GM18858 (cell line): ENCODE measurements at regions not wholly inside any gene's neighbourhood (a gene's known extent, or its start where the extent isn't known, plus 50 kb on each side); places are given as distances from the start of the nearest gene placed in this dataset.
"Not testable (repeated sequence)": the region's sequence is repeated elsewhere in the genome, so short reads cannot be mapped to it uniquely, and the experiment has no call there.

Experiments
- ATAC-seq: cut with Tn5 transposase; IDR thresholded peaks from one replicate; pipeline ENCODE4 v1.9.1; 2021; ENCODE audit not compliant: unreplicated experiment

DNA sequence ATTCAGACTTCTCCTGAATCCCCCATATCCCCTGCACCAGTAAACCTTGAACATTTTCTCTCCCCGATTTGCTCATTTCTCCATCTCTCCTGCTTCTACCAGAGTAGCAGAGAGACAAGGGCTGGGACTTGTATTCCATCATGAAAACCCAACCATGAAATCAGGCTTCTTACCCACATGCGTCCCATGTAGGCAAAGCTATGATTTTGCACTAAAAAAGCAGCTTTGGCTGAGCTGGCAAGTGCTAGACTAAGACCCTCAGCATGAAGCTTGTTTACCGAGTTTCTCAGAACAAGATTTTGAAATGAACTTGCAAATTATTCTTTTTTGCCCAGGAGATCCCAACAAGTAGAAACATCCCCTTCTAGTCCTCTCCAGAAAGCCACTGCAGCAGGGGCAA is 80.3 kb upstream of the RFLNA start:
- ATAC-seq = no peak

DNA sequence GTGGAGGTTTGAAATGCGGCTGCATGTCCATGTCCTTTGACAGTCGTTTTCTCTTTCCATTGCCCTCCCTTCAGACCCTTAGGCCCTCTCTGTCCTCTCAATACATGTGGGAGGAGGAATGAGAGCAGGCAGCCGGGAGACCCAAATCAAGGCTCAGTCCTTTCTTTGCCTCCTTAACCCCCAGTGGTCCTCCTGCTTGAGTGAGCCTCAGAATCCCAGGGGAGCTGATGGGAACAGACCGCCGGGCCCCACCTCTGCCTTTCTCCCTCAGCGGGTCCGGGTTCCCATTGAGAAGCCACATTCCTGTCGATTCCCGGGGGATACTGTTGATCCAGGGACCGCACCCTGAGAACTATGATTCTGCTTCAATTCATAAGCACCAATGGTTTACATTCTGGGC is 77.9 kb upstream of the RFLNA start:
- ATAC-seq = no peak

DNA sequence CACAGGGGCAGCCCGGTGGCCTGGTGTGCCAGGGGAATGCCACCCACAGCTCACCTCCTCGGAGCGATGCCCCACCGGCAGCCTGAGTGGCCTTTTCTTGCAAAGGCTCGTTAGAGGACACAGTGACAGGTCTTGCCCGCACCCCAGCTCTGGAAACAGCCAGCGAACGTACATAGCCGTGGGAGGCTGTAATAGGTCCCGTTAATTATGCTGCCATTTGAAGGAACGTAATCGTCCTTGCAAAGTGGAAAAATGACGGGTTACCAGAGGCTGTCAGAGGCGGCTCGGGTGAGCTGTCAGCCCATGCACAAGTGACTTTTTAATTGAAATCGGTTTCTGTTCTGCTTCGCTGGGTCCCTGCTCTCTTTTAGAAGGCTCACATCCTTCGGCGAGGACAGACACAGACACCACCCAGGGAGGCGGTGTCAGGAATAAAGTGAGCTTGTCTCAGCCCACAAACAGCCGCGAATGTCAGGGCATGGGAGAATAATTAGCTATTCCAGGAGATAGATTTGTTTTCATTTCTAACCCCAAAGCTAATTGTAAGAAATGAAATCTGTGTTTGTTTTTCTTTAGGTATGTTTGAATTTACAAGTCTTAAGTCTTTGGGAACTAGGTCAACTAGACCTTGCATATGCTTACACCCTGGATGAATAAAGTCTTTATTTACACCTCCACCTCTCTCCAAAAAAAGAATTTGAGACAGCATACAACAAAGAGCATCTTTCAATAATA is 77.2 kb upstream of the RFLNA start:
- no peak for ATAC-seq

DNA sequence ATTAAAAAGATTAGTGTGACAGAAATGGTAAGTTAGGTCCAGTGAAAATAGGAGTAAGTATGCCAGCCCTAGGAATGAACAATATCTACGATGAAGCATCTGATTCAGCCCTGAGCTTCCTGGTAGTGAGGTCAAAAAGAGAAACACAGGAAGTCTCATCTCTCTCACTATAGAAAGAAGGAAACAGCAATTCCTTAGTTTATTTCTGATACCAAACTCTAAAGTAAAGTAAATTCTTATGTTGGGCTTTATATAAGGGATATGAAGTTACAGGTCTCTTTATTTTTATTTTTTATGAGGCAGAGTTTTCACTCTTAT is 76.7 kb upstream of the RFLNA start:
- no peak for ATAC-seq

DNA sequence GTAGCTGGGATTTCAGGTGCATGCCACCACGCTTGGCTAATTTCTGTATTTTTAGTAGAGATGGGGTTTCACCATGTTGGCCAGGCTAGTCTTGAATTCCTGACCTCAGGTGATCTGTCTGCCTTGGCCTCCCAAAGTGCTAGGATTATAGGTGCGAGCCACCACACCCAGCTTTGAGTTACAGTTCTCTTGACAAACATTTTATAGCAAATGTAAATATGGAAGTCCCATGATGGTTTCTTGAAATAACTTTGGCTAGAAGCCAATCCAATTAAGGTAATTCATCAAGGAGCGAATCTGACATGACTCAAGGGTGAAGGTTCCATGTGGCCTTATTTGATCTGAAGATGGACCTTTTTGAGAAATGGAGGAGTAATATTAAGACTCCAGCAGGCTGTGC is 76.2 kb upstream of the RFLNA start:
- not testable (repeated sequence) for ATAC-seq

DNA sequence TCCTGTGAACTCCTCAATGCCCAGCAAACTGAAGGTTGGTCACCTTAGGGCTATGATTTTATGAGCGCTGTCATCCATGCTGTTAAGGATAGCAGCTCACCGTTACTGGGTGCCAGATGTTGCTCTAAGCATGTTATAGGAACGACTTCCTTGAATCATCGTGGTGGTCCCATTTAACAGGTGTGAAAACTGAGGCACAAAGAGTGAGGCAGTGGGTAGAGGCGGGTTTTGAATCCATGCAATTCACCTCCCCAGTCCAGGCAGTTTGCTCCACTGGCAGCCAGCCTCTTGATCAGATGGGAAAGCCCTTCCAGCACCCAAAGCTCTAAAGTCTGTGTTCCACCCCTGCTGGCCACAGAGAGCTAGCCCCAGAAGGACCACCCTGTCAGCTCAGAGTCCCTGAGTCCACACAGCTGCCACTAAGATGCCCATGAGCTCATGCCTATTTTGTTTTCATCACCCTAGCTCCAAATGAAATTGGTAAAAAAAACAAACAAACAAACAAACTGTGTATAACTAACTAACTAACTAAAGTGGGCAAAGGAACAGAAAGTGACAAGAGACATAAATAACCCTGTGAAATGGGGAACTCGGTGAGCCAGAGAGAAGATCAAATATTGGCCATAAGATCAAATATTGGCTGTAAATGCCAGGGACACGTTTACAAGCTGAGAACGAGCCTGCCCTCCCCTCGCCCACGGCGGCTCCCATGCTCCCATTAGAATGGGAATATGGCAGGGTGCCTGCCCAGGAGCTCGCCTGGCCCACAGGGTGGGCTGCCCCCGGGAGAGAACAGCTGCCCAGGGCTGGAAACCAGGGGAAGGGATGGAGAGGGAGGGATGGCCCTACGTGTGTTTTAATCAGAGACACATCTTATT is 72.3 kb upstream of the RFLNA start:
- no peak for ATAC-seq

DNA sequence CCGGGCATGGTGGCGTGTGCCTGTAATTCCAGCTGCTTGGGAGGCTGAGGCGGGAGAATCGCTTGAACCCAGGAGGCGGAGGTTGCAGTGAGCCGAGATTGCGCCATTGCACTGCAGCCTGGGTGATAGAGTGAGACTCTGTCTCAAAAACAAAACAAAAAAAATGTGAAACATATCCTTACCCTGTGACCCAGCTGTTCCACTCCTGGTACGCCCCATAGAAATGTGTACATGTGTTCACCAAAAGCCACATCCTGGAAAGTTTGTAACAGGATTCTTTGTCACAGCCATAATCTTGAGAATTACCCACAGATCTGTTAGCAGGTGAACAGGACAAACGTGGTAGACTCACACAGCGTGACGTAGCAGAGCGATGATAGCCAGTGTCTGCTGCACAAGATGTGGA is 71.2 kb upstream of the RFLNA start:
- ATAC-seq = not testable (repeated sequence)

DNA sequence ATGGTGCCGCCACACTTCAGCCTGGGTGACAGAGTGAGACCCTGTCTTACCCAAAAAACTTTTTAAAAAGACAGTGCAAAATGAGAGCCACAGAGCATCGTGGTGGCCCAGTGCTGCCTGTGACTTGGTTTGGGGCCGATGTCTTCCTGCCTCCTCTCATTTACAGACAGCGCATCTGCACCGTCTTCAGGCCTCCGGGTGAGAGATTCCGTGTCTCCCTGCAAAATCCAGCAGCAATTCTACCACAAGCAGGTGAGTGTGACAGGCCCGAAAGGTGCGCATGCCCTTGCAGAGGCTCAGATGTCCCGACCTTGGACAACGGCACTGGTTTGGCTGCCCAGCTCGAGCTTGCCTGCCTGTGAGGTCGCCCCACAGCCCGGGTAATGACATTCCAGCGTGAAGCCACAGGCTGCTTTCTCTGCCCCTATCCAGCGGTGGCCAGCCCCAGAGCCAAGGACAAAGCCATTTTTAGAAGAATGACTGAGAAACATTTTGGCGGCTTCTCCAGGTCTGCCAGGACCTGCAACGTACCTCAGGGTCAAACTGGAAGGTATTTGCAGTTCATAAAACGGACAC is 70.3 kb upstream of the RFLNA start:
- ATAC-seq = no peak

DNA sequence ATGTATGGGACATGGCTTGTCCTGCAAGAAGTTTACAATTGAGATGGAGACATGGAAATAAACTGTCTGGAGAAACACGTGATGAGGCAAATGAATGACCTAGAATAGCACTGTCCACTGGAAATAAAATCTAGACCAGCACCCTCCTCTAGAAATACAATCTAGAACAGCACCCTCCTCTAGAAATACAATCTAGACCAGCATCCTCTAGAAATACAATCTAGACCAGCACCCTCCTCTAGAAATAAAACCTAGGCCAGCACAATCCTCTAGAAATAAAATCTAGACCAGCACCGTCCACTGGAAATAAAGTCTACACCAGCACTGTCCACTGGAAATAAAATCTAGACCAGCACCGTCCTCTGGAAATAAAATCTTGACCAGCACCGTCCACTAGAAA is 69.2 kb upstream of the RFLNA start:
- no peak for ATAC-seq

DNA sequence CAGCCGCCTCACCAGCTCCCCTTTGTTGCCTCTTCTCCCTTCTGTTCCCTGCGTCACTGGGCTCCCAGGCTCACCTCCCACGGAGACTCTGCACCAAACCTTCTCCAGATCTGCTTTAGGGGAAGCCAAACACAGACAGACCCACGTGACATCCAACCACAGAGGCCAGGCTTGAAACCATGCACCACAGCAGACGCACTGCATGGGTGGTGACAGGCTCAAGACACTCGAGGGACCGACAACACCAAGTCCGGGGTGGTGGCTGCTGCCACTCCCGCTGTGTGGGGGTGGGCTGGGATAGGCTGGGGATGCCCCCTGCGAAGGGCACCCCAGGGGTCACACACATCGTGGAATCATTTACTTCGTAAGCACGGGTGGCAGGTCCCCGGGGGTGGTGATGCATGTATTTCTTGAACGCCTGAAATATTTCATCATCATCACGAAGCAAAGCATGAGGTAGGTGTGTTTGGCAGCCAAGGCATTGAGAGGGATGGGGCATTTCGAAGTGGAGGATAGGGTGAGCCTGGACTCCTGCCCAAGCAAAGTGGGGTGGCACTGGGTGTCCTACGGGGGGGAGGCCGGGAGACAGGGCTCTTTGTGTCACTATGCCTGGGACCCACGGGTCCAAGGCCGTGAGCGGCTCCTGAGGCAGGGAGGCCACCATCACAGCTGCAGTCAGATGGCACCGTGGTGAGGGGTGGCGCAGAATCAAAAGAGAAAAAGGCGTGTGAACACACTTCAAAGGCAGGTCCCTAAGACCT is 66.8 kb upstream of the RFLNA start:
- no peak for ATAC-seq

DNA sequence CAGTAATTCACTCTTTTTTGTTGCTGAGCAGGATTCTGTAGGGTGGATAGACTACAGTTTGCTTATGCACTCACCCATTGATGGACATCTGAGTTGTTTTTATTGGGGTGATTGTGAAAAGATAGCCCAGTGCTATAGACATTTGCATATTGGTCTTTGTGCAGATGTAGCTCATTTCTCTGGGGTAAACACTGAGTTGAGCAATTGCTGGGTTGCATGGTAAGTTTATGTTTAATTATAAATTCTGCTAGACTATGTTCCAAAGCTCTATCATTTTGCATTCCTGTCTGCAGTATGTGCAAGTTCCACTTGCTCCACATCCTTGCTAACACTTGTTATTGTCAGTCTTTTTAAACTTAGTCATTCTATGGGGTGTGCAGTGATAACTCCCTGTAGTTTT is 65.4 kb upstream of the RFLNA start:
- ATAC-seq = no peak

DNA sequence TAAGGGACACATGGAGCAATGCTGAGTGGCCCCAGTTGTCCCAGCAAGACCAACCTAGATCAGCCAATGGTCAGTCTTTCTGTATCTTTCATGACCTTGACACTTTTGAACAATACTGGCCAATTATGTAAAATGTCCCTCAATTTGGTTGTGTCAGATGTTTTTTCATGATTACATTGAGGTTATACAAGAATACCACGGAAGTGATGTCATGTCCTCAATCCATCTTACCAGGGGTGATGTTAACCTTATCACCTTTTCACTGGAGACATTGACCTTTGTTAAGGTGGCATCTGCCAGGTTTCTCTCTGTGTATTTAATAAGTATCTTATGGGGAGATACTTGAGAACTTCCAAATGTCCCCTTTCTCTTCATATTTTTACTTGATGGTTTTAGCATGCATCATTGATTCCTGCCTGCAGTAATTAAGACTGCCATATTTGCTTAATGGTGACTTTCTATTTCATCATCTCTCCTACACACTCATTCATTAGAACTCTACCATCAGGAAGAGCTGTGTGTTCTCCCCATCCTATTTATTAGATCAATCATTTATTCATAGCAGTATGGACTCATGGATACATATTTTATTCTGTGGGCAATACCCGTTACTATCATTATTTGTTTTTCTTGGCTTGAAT is 64.7 kb upstream of the RFLNA start:
- ATAC-seq = no peak

DNA sequence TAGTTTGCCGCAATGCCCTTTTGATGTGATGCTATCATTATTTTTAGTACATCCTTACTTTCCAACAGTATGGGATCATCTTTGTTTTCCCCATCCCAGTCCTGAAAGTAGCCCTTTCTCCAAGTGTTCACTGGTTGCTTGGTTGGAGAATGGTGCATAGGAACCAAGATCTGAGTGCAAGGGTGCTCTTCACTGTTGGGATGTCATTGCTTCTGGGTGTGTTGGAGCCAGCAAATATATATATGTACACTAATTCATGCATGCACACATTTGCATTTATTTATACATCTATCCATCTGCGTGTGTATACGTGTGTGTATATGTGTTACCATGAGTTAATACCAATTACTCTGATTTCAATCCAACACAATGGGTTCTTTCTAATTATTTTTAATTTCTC is 64.1 kb upstream of the RFLNA start:
- ATAC-seq = no peak

DNA sequence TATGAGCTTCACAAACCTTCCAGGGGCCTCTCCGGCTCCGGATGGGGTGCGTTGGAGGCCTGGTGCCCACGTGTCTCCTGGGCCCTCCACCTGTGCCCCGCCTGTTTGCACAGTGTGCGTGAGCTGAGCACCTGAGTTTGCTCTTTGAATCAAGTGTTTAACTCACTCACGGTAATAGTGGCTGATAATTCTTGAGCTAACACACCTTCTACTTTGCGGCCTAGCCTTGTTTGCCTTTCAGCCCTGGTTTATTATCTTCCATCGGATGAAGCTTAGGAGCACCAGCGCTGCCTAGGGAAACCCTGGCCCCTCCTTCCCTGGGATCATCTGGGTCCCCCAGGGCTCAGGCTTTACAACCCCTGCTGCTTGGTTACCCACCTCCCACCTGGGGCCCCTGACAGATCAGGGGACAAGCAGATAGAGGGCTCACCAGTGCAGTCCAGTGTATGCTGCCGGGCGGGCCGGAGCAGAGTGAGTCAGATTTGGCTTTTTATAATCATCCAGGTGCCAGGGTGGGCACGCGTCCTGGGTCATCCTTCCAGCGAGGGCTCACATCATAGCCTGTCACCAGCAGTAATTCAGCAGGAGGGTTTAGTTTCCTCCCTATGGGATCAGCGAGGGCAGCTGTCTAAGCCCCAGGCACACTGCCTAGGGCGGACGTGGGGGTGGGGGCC is 62.8 kb upstream of the RFLNA start:
- ATAC-seq = no peak

DNA sequence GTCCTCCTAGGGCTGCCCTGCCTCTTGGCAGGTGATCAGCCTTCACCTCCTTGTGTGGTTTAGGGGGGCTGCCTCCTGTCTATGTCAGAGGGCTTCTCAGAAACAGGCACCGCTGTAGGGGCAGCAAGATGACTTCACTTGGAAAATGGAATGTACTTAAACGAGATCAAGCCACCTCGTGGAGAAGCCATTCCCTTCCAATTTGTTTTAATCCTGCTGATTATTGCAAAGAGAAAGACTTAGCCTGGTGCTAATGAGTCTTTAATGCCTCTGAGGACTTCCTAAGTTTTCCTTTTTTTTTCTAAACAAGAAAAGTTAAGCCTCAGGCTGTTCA is 62.3 kb upstream of the RFLNA start:
- no peak for ATAC-seq

DNA sequence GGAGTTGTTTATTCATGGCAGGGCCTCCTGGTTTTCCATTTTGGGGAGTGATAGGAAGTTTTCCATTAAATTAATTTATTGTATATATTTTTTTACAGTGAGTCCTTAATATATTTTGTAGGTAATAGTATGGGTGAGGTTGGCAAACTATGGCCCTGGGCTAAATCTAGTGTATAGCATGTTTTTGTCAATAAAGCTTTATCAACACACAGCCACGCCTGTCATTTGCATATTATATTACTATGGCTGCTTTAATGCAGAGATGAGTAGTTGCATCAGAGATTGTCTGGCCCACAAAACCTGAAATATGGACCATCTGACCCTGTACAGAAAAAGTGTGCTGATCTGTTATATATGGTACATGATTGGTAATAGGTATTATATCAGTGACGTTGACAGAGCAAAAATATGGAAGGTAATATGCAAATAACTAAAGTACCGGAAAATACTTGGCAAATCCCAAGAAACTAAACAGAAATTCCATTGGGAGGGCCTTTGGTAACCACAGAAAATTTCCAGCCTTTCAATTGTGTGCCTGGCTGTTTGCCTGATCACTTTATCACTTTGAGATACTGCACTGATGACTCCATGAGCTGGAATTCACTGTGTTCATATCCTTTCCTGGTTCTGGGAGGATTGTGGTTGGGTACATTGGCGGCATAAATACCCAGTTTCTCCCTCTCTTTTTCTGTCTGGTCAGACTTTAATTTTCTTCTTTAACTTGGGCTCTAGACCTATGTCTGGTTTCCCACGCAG is 61.7 kb upstream of the RFLNA start:
- no peak for ATAC-seq

DNA sequence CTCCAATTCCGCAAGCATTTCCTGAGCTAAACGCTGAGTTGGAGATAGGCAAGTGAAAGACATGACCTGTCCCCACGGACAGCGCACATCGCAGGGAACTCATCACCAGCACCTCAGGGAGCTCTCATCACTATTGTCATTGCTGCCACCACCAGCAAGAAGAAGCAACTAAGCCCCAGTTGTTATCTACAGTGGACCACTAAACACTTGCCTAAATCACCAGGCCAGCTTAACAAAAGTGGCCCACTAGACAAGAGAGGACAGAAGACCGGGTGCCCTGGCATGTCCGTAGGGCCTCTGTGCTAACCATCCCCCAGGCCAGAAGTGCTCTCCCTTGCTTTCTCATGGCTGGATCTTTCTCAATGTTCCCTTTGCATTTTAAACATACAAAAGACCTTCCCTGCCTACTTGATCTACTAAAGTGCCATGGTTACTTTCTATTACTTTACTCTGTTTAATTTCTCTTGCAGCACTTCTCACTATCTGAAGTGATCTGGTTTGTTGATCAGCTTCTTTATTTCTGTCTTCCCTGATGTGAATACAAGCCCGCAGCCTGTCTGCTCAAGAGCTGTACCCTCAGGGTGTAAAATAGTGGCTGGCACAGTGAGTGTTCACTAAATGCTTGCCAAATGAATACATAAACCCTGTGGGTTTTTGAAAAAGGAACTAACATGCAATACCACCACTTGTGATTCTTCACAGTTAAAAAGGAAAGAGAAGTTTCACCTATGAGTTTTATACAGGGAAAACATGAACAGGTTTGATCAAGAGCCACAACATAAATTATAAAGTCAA is 60.9 kb upstream of the RFLNA start:
- no peak for ATAC-seq

DNA sequence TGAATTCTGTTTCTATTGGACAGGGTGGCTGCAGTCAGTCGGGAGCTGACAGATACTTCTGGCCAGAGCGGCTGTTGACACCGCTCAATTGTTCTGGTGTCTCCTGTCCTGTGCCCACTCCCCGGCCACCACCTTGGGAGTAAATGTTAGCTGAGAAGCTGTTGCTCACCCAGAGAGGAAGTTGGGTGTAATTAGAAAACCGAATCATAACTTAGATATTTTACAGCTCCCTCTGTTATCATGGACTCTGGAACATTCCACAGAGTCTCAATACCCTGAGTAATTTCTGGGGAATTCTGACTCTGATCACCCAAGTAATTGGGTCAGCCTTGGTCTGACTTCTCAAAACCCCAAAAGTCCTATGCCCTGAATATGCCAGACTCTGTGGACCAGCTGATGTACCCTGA is 58.3 kb upstream of the RFLNA start:
- ATAC-seq = no peak

DNA sequence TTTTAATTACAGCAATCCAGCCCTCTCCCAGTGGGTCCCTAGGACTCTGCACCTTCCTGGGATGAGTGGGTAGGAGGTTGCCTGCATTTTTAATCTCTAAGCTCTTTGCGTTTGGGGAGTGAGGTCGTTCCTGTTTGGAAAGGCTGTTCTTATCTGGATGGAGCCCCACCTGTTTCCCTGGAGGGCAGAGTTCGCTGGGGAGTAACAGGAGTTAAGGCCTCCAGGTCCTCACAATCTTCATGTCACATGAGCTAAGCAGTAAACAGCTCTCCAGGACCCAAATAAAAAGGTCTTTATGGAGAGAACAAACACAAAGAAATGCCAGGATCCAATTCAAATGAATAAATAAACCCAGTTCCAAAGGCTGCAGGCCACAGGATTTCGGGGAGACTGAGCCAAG is 56.0 kb upstream of the RFLNA start:
- no peak for ATAC-seq
